ENCODE measurements at regions not wholly inside any gene's neighbourhood (a gene's known extent, or its start where the extent isn't known, plus 50 kb on each side); places are given as distances from the start of the nearest gene placed in this dataset.

- H3K9me2 ChIP-seq (ENCODE audit: insufficient read depth): no peaks in the 10 kb centered on the region
- Mint-ChIP-seq H3K9me3 (peaks cover 6% of the 10 kb centered on the region), H3K27ac (no peak overlapping the region), H3K27me3 (ENCODE audit: insufficient read depth, low read depth, poor library complexity) (peaks cover 2% of the 10 kb centered on the region), H3K4me1 (0 out of 3 replicates have a peak, but pooled peaks cover 3% of the 10 kb centered on the region), H3K4me3 (no peak overlapping the region), H3K36me3 (ENCODE audit: low read depth) (peaks cover 3% of the 10 kb centered on the region; the same call in 1 of the 3 replicates)
- H3K27me3 ChIP-seq (ENCODE audit: insufficient read depth): no peaks in the 10 kb centered on the region
- H3F3A ChIP-seq (replicated peaks; ENCODE audit: low read depth): no peaks in the 10 kb centered on the region
- DNase-seq (ENCODE audit: low spot score) (no peak), ATAC-seq (peak; percentile 38; the same call in 2 of the 3 replicates)
- H3K4me1 ChIP-seq (ENCODE audit: insufficient read depth): no peaks in the 10 kb centered on the region
- peak overlapping the region; percentile 69 for H2AFZ ChIP-seq
- H3K27ac ChIP-seq (ENCODE audit: low read depth): no peak overlapping the region
- no peak overlapping the region for H3K4me3 ChIP-seq
- TF ChIP-seq CTCF (conservative IDR thresholded peaks at IDR 0.05; ENCODE audit: low read depth in 2 of 2) (0 out of 4 replicates have a peak, but pooled peaks of 1 of the 2 experiments have one; percentile 23), ZNF114 (CRISPR knock-in tag; IDR thresholded peaks at IDR 0.05) (no peak), NANOG (IDR thresholded peaks at IDR 0.05; ENCODE audit: borderline replicate concordance) (no peak), ZNF462 (CRISPR knock-in tag; IDR thresholded peaks at IDR 0.05) (no peak)
- no peaks in the 10 kb centered on the region for H3K36me3 ChIP-seq (ENCODE audit: insufficient read depth)
- no peak overlapping the region for H3K4me2 ChIP-seq
- H3K79me2 ChIP-seq (replicated peaks; ENCODE audit: insufficient read depth): no peaks in the 10 kb centered on the region
- no peaks in the 10 kb centered on the region for H4K20me1 ChIP-seq (replicated peaks; ENCODE audit: insufficient read depth)
These were observed 227.6 kb upstream of the IRX4 start for GRCh38 chr5:2110137-2110933.

Measured in GM23338 (cell line).